Activated B cell treated with CpG ODN at 0.5 μM for 24 hours (primary cell): ENCODE measurements at regions not wholly inside any gene's neighbourhood (a gene's known extent, or its start where the extent isn't known, plus 50 kb on each side); places are given as distances from the start of the nearest gene placed in this dataset.
A peak's percentile ranks its signal among the peaks of the same experiment; 100 is the strongest.

ENCODE experiments used
- ATAC-seq: fragments of 200-7000 bp; cut with Tn5 transposase; one replicate; pipeline ENCODE4 v1.10.0; 2021; ENCODE audit warnings: low read depth, mild to moderate bottlenecking, moderate library complexity
- CTCF ChIA-PET: fragments of 350-600 bp; sonication (Branson Sonifier 250); formaldehyde crosslinking; loops from one replicate; lab custom pipeline; 2021; ENCODE audit warnings: antibody characterized with exemption; lab: Charles Lee
- POLR2A ChIA-PET: fragments of 350-600 bp; sonication (Branson Sonifier 250); formaldehyde crosslinking; loops from one replicate; lab custom pipeline; 2021; ENCODE audit warnings: antibody characterized with exemption; lab: Charles Lee
- DNase-seq: peaks from one replicate; pipeline ENCODE4 v3.0.0; 2022
- H3K27ac Mint-ChIP-seq: one replicate; pipeline ENCODE4 v1.8.0; 2020; ENCODE audit warnings: mixed read lengths
- H3K27me3 Mint-ChIP-seq: one replicate; pipeline ENCODE4 v1.8.0; 2021; ENCODE audit warnings: mixed read lengths
- H3K36me3 Mint-ChIP-seq: one replicate; pipeline ENCODE4 v1.8.0; 2021; ENCODE audit warnings: low read depth, mixed read lengths
- H3K4me1 Mint-ChIP-seq: one replicate; pipeline ENCODE4 v1.8.0; 2021; ENCODE audit warnings: mixed read lengths
- H3K4me3 Mint-ChIP-seq: one replicate; pipeline ENCODE4 v1.8.0; 2020; ENCODE audit warnings: mild to moderate bottlenecking, mixed read lengths
- H3K9me3 Mint-ChIP-seq: one replicate; pipeline ENCODE4 v1.8.0; 2020; ENCODE audit warnings: mixed read lengths
- intact Hi-C: fragments of 100-400 bp; cut with micrococcal nuclease; formaldehyde crosslinking; loops from one replicate; pipeline ENCODE4 v1.15.1; 2024
- TF ChIP-seq, protein P1 (sequence below): fragments of 200-600 bp; IDR thresholded peaks from one replicate; pipeline ENCODE4 v1.8.0; 2022; ENCODE audit warnings: antibody characterized with exemption, mild to moderate bottlenecking

DNA sequence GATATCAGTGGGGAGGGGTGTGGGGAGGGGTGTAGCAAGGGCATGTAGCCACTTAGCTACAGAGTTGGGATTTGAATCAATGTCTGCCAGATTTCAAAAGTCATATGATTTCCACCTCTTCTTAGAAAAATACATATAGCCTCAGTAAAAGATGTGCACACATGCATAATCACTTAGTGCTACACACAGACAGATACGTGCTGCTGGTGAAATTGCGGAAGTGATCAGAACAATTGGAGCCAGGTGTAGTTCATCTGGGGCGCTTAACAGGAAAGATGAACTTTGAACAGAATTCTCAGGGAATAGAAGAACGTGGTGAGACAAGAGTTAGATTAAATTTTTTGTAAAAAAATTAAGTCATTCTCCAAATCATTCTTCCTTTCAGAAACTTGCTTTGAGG is 333.1 kb downstream of the KCNRG start:
- DNase-seq (no peak), ATAC-seq (no peak)
- no peaks in the 10 kb centered on the region for H3K9me3 Mint-ChIP-seq
- TF ChIP-seq, protein P1, sequence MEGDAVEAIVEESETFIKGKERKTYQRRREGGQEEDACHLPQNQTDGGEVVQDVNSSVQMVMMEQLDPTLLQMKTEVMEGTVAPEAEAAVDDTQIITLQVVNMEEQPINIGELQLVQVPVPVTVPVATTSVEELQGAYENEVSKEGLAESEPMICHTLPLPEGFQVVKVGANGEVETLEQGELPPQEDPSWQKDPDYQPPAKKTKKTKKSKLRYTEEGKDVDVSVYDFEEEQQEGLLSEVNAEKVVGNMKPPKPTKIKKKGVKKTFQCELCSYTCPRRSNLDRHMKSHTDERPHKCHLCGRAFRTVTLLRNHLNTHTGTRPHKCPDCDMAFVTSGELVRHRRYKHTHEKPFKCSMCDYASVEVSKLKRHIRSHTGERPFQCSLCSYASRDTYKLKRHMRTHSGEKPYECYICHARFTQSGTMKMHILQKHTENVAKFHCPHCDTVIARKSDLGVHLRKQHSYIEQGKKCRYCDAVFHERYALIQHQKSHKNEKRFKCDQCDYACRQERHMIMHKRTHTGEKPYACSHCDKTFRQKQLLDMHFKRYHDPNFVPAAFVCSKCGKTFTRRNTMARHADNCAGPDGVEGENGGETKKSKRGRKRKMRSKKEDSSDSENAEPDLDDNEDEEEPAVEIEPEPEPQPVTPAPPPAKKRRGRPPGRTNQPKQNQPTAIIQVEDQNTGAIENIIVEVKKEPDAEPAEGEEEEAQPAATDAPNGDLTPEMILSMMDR, result no peak
- no peak overlapping the region for H3K27ac Mint-ChIP-seq
- intact Hi-C loops, result no loop called here
- peaks cover 3% of the 10 kb centered on the region for H3K4me1 Mint-ChIP-seq
- H3K27me3 Mint-ChIP-seq, result no peaks in the 10 kb centered on the region
- ChIA-PET CTCF (no interaction called here), POLR2A (no interaction called here)
- H3K36me3 Mint-ChIP-seq, result no peaks in the 10 kb centered on the region
- H3K4me3 Mint-ChIP-seq, result no peak overlapping the region

DNA sequence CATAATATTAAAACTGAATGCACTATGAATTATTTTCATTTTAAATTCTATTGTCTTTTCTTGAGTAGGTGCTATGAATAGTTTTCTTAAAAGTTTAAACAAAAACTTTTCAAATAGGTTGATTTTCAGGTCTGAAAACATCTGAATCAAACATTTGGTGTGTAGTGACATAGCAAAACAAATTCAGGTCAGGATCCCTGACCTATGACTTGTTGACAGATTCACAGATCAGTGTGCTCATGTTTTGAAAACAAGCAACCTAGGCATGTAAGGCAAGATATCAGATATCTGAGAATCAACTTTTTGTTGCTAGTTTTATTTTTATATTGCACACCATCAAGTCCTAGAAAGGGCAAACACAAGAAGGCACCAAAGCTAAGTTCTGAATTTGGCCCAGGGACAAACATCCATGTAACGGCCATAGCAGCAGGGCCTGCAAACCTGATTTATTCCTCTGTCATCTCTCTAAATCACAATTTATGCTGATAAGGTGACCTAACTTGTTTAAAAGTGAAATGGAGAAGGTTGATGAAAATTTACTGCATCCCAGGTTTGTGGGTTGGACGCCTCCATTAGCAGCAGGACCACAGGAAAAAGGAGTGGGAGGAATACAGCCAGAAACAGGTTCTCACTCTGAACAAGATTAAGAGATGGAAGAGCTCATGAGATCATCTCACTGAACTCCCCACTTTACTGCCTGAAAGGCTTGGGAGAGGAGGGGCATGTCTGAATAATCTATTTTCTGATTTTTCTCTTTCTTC is 337.7 kb downstream of the KCNRG start:
- H3K4me1 Mint-ChIP-seq, result peaks cover 25% of the 10 kb centered on the region
- TF ChIP-seq, protein P1, result no peak
- no peak overlapping the region for H3K27ac Mint-ChIP-seq
- intact Hi-C loops, result no loop called here
- ChIA-PET CTCF (interaction anchor here (1.2 kb wide), 1 partner anchor 447 kb away, joined by 3 read pairs; no protein-coding TSS in a partner anchor), POLR2A (no interaction called here)
- H3K27me3 Mint-ChIP-seq, result no peaks in the 10 kb centered on the region
- no peak for ATAC-seq
- no peak overlapping the region for H3K4me3 Mint-ChIP-seq
- DNase-seq, result no peak
- H3K36me3 Mint-ChIP-seq, result no peaks in the 10 kb centered on the region
- no peaks in the 10 kb centered on the region for H3K9me3 Mint-ChIP-seq

DNA sequence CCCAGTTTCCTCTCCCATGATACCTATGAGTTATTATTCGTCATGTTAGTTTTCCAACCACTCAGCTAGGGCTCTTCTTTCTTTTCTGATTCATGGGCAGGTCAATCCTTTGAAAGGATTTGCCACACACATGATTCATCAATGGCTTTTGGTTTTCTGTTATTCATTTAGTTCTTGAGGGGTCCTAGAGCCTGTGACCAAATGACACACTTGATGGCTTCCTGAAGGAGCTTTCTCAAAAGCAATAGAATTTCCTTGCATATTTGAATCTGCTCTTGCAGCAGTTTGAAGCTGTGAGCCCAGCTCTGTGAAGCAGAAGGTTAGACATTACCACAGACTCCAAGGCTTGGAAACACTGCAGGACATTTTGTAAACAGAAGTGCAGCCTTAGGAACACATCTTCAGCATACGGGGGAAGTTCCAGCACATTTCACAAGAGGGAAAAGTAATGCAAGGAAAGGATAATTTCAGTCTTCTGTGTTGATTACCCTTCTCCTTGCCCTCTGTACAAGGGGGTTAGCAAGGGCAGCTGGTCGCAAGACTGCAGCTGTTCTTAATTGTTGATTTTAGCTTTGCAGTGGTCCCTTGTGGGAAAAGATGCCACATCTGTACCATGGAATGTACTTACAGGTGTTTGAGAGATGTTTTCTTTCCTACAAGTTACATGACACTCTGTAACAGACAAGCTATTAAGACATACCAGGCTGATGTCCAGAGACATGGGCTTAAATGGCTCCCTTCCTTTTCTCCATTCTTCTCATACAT is 338.6 kb downstream of the KCNRG start:
- no peaks in the 10 kb centered on the region for H3K27me3 Mint-ChIP-seq
- intact Hi-C loops, result no loop called here
- POLR2A ChIA-PET, result interaction anchor here (1.0 to 1.5 kb wide), 2 partner anchors 17 to 357 kb away, joined by 3 to 4 read pairs; partner anchors contain the start of gene TRIM13
- ATAC-seq (no peak), DNase-seq (no peak)
- H3K4me1 Mint-ChIP-seq, result peaks cover 34% of the 10 kb centered on the region
- no peak overlapping the region for H3K27ac Mint-ChIP-seq
- CTCF ChIA-PET, result no interaction called here
- H3K4me3 Mint-ChIP-seq, result no peak overlapping the region
- H3K9me3 Mint-ChIP-seq, result no peaks in the 10 kb centered on the region
- TF ChIP-seq, protein P1, result no peak
- H3K36me3 Mint-ChIP-seq, result no peaks in the 10 kb centered on the region

DNA sequence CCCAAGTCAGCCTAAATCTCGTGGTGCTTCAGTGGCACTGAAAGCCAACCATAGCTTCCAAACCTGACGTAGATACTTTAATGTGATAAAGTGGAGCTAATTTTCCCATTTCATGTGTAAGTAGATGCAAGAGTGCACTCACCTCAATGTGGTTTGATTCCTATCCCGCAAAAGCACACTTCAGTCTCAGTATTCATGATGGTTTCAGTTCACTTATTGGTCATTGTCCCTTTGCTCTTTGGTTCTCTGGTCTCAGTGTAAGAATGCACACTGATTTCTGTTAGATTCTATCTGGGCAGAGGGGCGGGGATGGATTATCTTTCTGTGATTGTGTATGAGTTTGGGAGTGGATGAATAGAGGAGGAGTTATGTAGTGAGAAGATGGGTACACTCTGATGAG is 340.6 kb downstream of the KCNRG start:
- H3K4me3 Mint-ChIP-seq, result peak overlapping the region; percentile 30
- CTCF ChIA-PET, result no interaction called here
- H3K27ac Mint-ChIP-seq, result peak overlapping the region; percentile 74
- no peak for DNase-seq
- H3K9me3 Mint-ChIP-seq, result no peaks in the 10 kb centered on the region
- no peaks in the 10 kb centered on the region for H3K36me3 Mint-ChIP-seq
- H3K4me1 Mint-ChIP-seq, result peaks cover 50% of the 10 kb centered on the region
- ATAC-seq, result peak; percentile 56
- no peaks in the 10 kb centered on the region for H3K27me3 Mint-ChIP-seq
- intact Hi-C loops, result loop anchor here (1.0 to 2.0 kb wide), 2 partner anchors 11 to 15 kb away; no protein-coding TSS in a partner anchor
- TF ChIP-seq, protein P1, result no peak
- POLR2A ChIA-PET, result interaction anchor here (0.7 to 1.5 kb wide), 7 partner anchors 11 to 274 kb away, joined by 3 to 7 read pairs (median 3); no protein-coding TSS in a partner anchor

DNA sequence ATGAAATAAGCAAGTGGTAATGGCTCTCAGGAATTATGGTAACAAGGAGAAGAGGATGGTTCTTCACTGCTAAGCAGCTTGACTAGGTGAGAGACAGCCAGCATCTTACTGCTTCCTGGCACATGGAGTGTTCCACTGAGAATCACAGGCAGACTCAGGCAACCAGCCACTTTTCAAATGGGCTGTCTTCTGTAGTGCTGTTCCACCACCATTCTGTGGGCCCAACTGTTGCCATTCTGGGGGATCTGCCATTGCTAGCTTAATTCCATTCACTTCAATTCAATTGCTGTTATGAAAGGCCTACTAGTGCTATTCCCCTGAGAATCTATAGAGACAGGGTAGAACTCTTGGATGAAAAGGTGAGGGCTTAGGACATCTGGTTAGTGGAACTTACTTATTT is 341.9 kb downstream of the KCNRG start:
- ChIA-PET CTCF (interaction anchor here (1.0 kb wide), 1 partner anchor 53 kb away, joined by 3 read pairs; no protein-coding TSS in a partner anchor), POLR2A (interaction anchor here (0.5 to 1.7 kb wide), 8 partner anchors 9 to 232 kb away, joined by 3 to 9 read pairs (median 5); no protein-coding TSS in a partner anchor)
- ATAC-seq (no peak), DNase-seq (no peak)
- H3K27ac Mint-ChIP-seq, result peak overlapping the region; percentile 19
- no peak overlapping the region for H3K4me3 Mint-ChIP-seq
- intact Hi-C loops, result loop anchor here (2.0 kb wide), 1 partner anchor 14 kb away; no protein-coding TSS in a partner anchor
- no peaks in the 10 kb centered on the region for H3K9me3 Mint-ChIP-seq
- no peaks in the 10 kb centered on the region for H3K36me3 Mint-ChIP-seq
- H3K4me1 Mint-ChIP-seq, result peaks cover 55% of the 10 kb centered on the region
- TF ChIP-seq, protein P1, result no peak
- no peaks in the 10 kb centered on the region for H3K27me3 Mint-ChIP-seq
